ENCODE measurements at regions not wholly inside any gene's neighbourhood (a gene's known extent, or its start where the extent isn't known, plus 50 kb on each side); places are given as distances from the start of the nearest gene placed in this dataset.

- DNase-seq (ENCODE audit: low read depth): no peak
- no peak overlapping the region for H3K4me3 ChIP-seq (ENCODE audit: control insufficient read depth, low read depth, low read length)
Measured at GRCh38 chr6:9717568-9717967, 697.3 kb downstream of the TFAP2A start.

GRCh38 chr6:9711365-9711764 is 703.5 kb downstream of the TFAP2A start:
- DNase-seq (ENCODE audit: low read depth): no peak

More at GRCh38 chr6:9717568-9717967, 697.3 kb downstream of the TFAP2A start:
- no peak for TF ChIP-seq CTCF (conservative IDR thresholded peaks at IDR 0.05; ENCODE audit: control insufficient read depth, insufficient read depth, low read depth, low read length)

GRCh38 chr6:9710574-9710973 is 704.3 kb downstream of the TFAP2A start:
- TF ChIP-seq CTCF (conservative IDR thresholded peaks at IDR 0.05; ENCODE audit: control insufficient read depth, insufficient read depth, low read depth, low read length): no peak
- no peak overlapping the region for H3K4me3 ChIP-seq (ENCODE audit: control insufficient read depth, low read depth, low read length)
- no peak for DNase-seq (ENCODE audit: low read depth)

More at GRCh38 chr6:9711365-9711764, 703.5 kb downstream of the TFAP2A start:
- TF ChIP-seq CTCF (conservative IDR thresholded peaks at IDR 0.05; ENCODE audit: control insufficient read depth, insufficient read depth, low read depth, low read length): no peak
- H3K4me3 ChIP-seq (ENCODE audit: control insufficient read depth, low read depth, low read length): no peak overlapping the region

- no peak for DNase-seq (ENCODE audit: low read depth)
- no peak for TF ChIP-seq CTCF (conservative IDR thresholded peaks at IDR 0.05; ENCODE audit: control insufficient read depth, insufficient read depth, low read depth, low read length)
Measured at GRCh38 chr6:9708600-9708999, 706.3 kb downstream of the TFAP2A start.

GRCh38 chr6:9704989-9705388 is 709.9 kb downstream of the TFAP2A start:
- DNase-seq (ENCODE audit: low read depth): no peak
- H3K4me3 ChIP-seq (ENCODE audit: control insufficient read depth, low read depth, low read length): no peak overlapping the region
- TF ChIP-seq CTCF (conservative IDR thresholded peaks at IDR 0.05; ENCODE audit: control insufficient read depth, insufficient read depth, low read depth, low read length): no peak

More at GRCh38 chr6:9708600-9708999, 706.3 kb downstream of the TFAP2A start:
- no peak overlapping the region for H3K4me3 ChIP-seq (ENCODE audit: control insufficient read depth, low read depth, low read length)

GRCh38 chr6:9702914-9703313 is 712.0 kb downstream of the TFAP2A start:
- no peak overlapping the region for H3K4me3 ChIP-seq (ENCODE audit: control insufficient read depth, low read depth, low read length)
- no peak for DNase-seq (ENCODE audit: low read depth)
- TF ChIP-seq CTCF (conservative IDR thresholded peaks at IDR 0.05; ENCODE audit: control insufficient read depth, insufficient read depth, low read depth, low read length): no peak

- no peak for DNase-seq (ENCODE audit: low read depth)
- no peak overlapping the region for H3K4me3 ChIP-seq (ENCODE audit: control insufficient read depth, low read depth, low read length)
- TF ChIP-seq CTCF (conservative IDR thresholded peaks at IDR 0.05; ENCODE audit: control insufficient read depth, insufficient read depth, low read depth, low read length): no peak
Measured at GRCh38 chr6:9699888-9700287, 715.0 kb downstream of the TFAP2A start.
